ENCODE measurements at regions not wholly inside any gene's neighbourhood (a gene's known extent, or its start where the extent isn't known, plus 50 kb on each side); places are given as distances from the start of the nearest gene placed in this dataset.
"Not testable (repeated sequence)": the region's sequence is repeated elsewhere in the genome, so short reads cannot be mapped to it uniquely, and the experiment has no call there.

DNA sequence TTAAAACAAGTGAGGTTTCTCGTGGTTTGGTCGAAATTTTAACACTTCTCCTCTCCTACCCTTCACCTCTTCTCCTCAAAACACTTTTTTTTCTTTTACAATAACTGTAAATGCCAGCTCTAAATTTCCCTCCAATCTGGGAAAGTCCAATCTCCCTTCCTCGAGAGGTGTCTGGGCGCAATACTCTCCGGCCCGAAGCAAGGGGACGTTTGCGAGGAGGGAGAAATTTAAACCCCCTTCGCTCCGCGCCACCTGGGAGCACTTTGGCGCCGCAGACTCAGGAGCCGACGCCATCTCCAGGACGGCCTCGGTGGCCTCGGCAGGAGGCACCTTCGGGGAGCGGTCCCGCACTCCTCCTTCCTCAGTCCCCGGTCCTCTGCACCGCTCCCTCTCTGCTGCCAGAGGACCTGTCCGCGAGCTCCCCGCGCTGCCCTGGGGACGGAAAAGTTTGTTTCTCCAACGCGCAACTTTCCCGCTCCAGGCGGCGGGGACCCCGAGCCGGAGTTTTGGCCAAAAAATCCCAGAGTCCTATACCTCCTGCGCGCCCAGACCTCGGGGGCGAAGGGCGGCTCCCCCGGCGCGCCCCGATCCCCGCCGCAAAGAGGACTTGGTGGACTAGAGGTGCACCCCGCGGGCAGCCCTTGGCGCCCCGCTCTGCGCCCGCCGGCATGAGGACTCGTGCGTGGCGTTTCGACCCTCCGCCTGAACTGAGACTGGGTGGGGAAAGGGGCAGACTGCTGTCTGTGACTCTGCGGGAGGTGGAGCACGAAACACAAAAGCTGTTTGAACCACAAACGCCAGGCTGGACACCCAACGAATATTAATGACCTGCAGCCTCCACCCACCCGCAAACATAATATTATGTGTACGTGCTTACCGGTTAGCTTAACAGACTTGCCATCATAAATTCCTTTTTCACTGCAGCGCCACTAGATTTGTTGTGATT lies 95.2 kb upstream of the HMGA2 start:
- TF ChIP-seq POLR2AphosphoS5 (IDR thresholded peaks at IDR 0.05), result no peak
- TF ChIP-seq, protein P1, sequence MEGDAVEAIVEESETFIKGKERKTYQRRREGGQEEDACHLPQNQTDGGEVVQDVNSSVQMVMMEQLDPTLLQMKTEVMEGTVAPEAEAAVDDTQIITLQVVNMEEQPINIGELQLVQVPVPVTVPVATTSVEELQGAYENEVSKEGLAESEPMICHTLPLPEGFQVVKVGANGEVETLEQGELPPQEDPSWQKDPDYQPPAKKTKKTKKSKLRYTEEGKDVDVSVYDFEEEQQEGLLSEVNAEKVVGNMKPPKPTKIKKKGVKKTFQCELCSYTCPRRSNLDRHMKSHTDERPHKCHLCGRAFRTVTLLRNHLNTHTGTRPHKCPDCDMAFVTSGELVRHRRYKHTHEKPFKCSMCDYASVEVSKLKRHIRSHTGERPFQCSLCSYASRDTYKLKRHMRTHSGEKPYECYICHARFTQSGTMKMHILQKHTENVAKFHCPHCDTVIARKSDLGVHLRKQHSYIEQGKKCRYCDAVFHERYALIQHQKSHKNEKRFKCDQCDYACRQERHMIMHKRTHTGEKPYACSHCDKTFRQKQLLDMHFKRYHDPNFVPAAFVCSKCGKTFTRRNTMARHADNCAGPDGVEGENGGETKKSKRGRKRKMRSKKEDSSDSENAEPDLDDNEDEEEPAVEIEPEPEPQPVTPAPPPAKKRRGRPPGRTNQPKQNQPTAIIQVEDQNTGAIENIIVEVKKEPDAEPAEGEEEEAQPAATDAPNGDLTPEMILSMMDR (IDR thresholded peaks at IDR 0.05), result no peak
- no peak for TF ChIP-seq POLR2A (IDR thresholded peaks at IDR 0.05)
- H3K27me3 ChIP-seq, result peaks cover 5 to 56% of the 10 kb centered on the region in 2 donors
- no peaks in the 10 kb centered on the region for H3K4me1 ChIP-seq
- H3K27ac ChIP-seq, result no peak overlapping the region
- no peak for DNase-seq (ENCODE audit: low spot score in 2 of 2)
- no peaks in the 10 kb centered on the region for H3K9me3 ChIP-seq
- intact Hi-C loops (cut with DNase I; ENCODE audit: low total_unique reads), result no loop called here
- H3K36me3 ChIP-seq, result no peaks in the 10 kb centered on the region
- H3K4me3 ChIP-seq, result peak overlapping the region in 1 of 3 donors; percentile 41

DNA sequence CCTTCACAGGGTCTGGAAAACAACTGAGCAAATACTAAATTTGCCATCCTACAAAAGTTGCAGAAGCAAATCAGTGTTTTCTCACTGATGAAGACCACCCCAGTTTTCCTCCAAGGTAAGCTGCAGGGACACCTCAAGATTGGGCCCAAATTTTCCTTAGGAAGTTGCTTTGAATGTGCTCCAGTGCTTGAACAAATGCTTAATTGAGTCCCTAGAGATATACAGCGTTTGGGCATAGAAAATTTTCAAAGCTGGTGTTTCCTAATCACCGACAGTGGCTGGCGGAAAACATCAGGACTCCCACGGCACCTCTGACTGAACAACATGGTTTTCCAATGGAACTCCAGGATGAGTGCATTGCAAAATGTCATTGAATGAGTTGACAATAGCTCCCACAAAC lies 92.5 kb upstream of the HMGA2 start:
- Histone ChIP-seq H3K27ac (no peak overlapping the region), H3K4me1 (no peaks in the 10 kb centered on the region), H3K4me3 (no peak overlapping the region), H3K9me3 (no peaks in the 10 kb centered on the region), H3K36me3 (no peaks in the 10 kb centered on the region), H3K27me3 (peaks cover 5 to 54% of the 10 kb centered on the region in 2 donors)
- no peak for DNase-seq (ENCODE audit: low spot score in 2 of 2)
- TF ChIP-seq POLR2AphosphoS5 (IDR thresholded peaks at IDR 0.05) (no peak), POLR2A (IDR thresholded peaks at IDR 0.05) (no peak)
- TF ChIP-seq, protein P1 (IDR thresholded peaks at IDR 0.05), result no peak
- intact Hi-C loops (cut with DNase I; ENCODE audit: low total_unique reads), result no loop called here

DNA sequence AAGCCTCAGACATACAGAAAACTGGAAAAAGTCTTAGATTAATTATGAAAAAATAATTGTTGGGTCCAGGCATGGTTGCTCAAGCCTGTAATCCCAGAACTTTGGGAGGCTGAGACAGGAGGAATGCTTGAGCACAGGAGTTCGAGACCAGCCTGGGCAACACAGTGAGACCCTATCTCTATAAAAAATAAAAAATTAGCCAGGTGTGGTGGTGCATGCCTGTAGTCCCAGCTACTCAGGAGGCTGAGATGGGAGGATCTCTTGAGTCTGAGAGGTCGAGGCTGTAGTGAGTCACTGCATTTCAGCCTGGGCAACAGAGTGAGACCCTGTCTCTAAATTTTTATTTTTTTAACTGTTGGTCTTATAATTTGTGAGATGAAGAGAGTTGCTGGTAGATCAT lies 90.6 kb upstream of the HMGA2 start:
- DNase-seq (ENCODE audit: low spot score in 2 of 2); H3K4me1 ChIP-seq; H3K27ac ChIP-seq; H3K9me3 ChIP-seq; H3K4me3 ChIP-seq; H3K36me3 ChIP-seq; intact Hi-C loops (cut with DNase I; ENCODE audit: low total_unique reads): not testable (repeated sequence)
- H3K27me3 ChIP-seq, result peaks cover 5 to 37% of the 10 kb centered on the region in 2 donors

DNA sequence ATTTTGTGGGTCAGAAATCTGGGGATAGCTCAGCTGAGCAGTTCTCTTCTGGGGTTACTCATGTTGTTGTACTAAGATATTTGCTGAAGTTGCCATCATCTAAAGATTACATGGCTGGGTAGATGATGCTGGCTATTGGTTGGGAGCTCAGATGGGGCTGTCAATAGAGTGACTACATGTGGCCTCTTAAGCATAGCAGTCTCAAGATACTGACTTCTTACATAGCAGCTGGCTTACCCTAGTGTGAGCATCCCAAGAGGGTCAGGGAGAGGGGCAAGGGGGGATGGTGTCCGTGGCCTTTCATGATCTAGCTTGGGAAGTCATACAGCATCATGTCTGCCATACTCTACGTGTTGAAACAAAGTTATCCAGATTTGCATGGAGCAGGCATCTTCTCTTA lies 90.1 kb upstream of the HMGA2 start:
- no peak for DNase-seq (ENCODE audit: low spot score in 2 of 2)
- Histone ChIP-seq H3K27me3 (peaks cover 1 to 31% of the 10 kb centered on the region in 2 donors), H3K4me1 (no peaks in the 10 kb centered on the region), H3K9me3 (no peaks in the 10 kb centered on the region), H3K27ac (no peak overlapping the region), H3K36me3 (no peaks in the 10 kb centered on the region), H3K4me3 (no peak overlapping the region)
- intact Hi-C loops (cut with DNase I; ENCODE audit: low total_unique reads), result no loop called here
- TF ChIP-seq POLR2AphosphoS5 (IDR thresholded peaks at IDR 0.05) (no peak), POLR2A (IDR thresholded peaks at IDR 0.05) (no peak)
- TF ChIP-seq, protein P1 (IDR thresholded peaks at IDR 0.05), result no peak

DNA sequence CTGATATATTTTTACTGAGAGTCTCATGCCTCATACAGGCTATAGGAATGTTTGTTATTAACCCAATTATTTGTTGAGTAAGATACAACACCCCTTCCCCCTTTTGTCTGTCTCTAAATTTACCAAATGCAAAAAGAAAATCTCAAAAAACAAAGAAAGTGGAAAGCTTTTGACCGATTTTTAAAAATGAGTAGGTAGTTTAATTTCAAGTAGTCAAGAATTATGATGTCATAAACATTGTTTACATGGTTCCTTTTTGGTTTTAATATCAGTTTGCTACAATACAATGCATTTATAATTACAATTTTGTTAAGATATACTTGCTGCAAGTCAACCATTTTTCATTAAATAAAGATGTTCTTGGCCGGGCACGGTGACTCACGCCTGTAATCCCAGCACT lies 84.7 kb upstream of the HMGA2 start:
- intact Hi-C loops (cut with DNase I; ENCODE audit: low total_unique reads), result no loop called here
- Histone ChIP-seq H3K27ac (no peak overlapping the region), H3K4me3 (no peak overlapping the region), H3K27me3 (peaks cover 0 to 14% of the 10 kb centered on the region in 2 donors), H3K4me1 (no peaks in the 10 kb centered on the region), H3K36me3 (no peaks in the 10 kb centered on the region), H3K9me3 (no peaks in the 10 kb centered on the region)
- no peak for DNase-seq (ENCODE audit: low spot score in 2 of 2)
- TF ChIP-seq, protein P1 (IDR thresholded peaks at IDR 0.05), result no peak
- no peak for TF ChIP-seq POLR2AphosphoS5 (IDR thresholded peaks at IDR 0.05)
- TF ChIP-seq POLR2A (IDR thresholded peaks at IDR 0.05), result no peak
